Neuronal stem cell (in vitro differentiated cells): ENCODE measurements at regions not wholly inside any gene's neighbourhood (a gene's known extent, or its start where the extent isn't known, plus 50 kb on each side); places are given as distances from the start of the nearest gene placed in this dataset.

Experiments used
- DNase-seq: peaks from one replicate; pipeline ENCODE4 v3.0.0-alpha.2; 2013; ENCODE audit warnings: low spot score
- H2AFZ ChIP-seq: one replicate; pipeline ENCODE4 v1.6.1; 2013; ENCODE audit warnings: mild to moderate bottlenecking, low read length, inconsistent platforms
- H2AK5ac ChIP-seq: 2 replicates; pipeline ENCODE4 v1.6.1; 2013; ENCODE audit warnings: low read depth, mild to moderate bottlenecking, inconsistent platforms, low read length, moderate library complexity, mixed read lengths
- H2BK120ac ChIP-seq: 2 replicates; pipeline ENCODE4 v1.6.1; 2013; ENCODE audit warnings: low read depth, mild to moderate bottlenecking, inconsistent platforms, low read length, moderate library complexity, mixed read lengths
- H2BK12ac ChIP-seq: one replicate; pipeline ENCODE4 v1.6.1; 2013; ENCODE audit warnings: low read length, inconsistent platforms
- H2BK15ac ChIP-seq: 2 replicates; pipeline ENCODE4 v1.6.1; 2013; ENCODE audit warnings: mild to moderate bottlenecking, low read length, inconsistent platforms, mixed read lengths
- H2BK5ac ChIP-seq: one replicate; pipeline ENCODE4 v1.6.1; 2013; ENCODE audit warnings: inconsistent platforms, mild to moderate bottlenecking, low read length, moderate library complexity
- H3K14ac ChIP-seq: one replicate; pipeline ENCODE4 v1.6.1; 2013; ENCODE audit warnings: low read length, inconsistent platforms
- H3K18ac ChIP-seq: 2 replicates; pipeline ENCODE4 v1.6.1; 2013; ENCODE audit warnings: low read length, inconsistent platforms
- H3K23ac ChIP-seq: 2 replicates; pipeline ENCODE4 v1.6.1; 2013; ENCODE audit warnings: low read depth, mild to moderate bottlenecking, mixed read lengths, low read length, inconsistent platforms; ENCODE audit not compliant: poor library complexity
- H3K27ac ChIP-seq: replicated peaks from 3 replicates; pipeline ENCODE4 v1.5.1; 2013; ENCODE audit warnings: low read length, inconsistent platforms
- H3K27me3 ChIP-seq, 3 experiments: 2 replicates each; pipeline ENCODE4 v1.6.1; 2013; ENCODE audit warnings: low read length in 3 of 3, mild to moderate bottlenecking in 2 of 3, inconsistent platforms in 1 of 3, low read depth in 1 of 3, mixed read lengths in 1 of 3, moderate library complexity in 1 of 3; ENCODE audit not compliant: control insufficient read depth in 3 of 3, insufficient read depth in 3 of 3
- H3K36me3 ChIP-seq, 2 donors: replicated peaks in 1 of 2; 2 replicates each; pipeline ENCODE4 v1.6.1; 2013; ENCODE audit warnings: low read length in 2 of 2; ENCODE audit not compliant: control insufficient read depth in 2 of 2, insufficient read depth in 2 of 2
- H3K4ac ChIP-seq: 2 replicates; pipeline ENCODE4 v1.6.1; 2013; ENCODE audit warnings: inconsistent platforms, mild to moderate bottlenecking, low read length, moderate library complexity
- H3K4me1 ChIP-seq, 2 donors: 1 replicate in 1 of 2; 2 replicates in 1 of 2; pipeline ENCODE4 v1.6.1; 2013; ENCODE audit warnings: low read length in 2 of 2, low read depth in 1 of 2; ENCODE audit not compliant: control insufficient read depth in 2 of 2, insufficient read depth in 1 of 2
- H3K4me2 ChIP-seq: one replicate; pipeline ENCODE4 v1.6.1; 2013; ENCODE audit warnings: mild to moderate bottlenecking, low read length, inconsistent platforms; ENCODE audit not compliant: insufficient read depth, poor library complexity, severe bottlenecking
- H3K4me3 ChIP-seq, 2 donors: 2 replicates each; pipeline ENCODE4 v1.5.1; 2013; ENCODE audit warnings: low read length in 2 of 2, mild to moderate bottlenecking in 2 of 2, inconsistent platforms in 1 of 2, moderate library complexity in 1 of 2
- H3K79me1 ChIP-seq: one replicate; pipeline ENCODE4 v1.6.1; 2013; ENCODE audit warnings: low read depth, mild to moderate bottlenecking, inconsistent platforms, low read length, moderate library complexity
- H3K9ac ChIP-seq: one replicate; pipeline ENCODE4 v1.6.1; 2013; ENCODE audit warnings: mild to moderate bottlenecking, low read depth, low read length, inconsistent platforms; ENCODE audit not compliant: poor library complexity
- H3K9me3 ChIP-seq, 2 donors: replicated peaks in 1 of 2; 2 replicates each; pipeline versions ENCODE3 to v1.6.1; 2013; ENCODE audit warnings: low read length in 2 of 2, mild to moderate bottlenecking in 2 of 2, inconsistent platforms in 1 of 2, low read depth in 1 of 2, mixed read lengths in 1 of 2, moderate library complexity in 1 of 2; ENCODE audit not compliant: control insufficient read depth in 2 of 2, insufficient read depth in 1 of 2
- H4K8ac ChIP-seq: one replicate; pipeline ENCODE4 v1.6.1; 2013; ENCODE audit warnings: low read depth, mild to moderate bottlenecking, inconsistent platforms, low read length, moderate library complexity
- H4K91ac ChIP-seq: one replicate; pipeline ENCODE4 v1.6.1; 2013; ENCODE audit warnings: low read length, low read depth, mild to moderate bottlenecking, inconsistent platforms; ENCODE audit not compliant: poor library complexity
- WGBS, 2 donors: extraction: QIAGEN DNeasy Blood & Tissue Kit; methylation state at CpG; one replicate each; pipeline ENCODE4 v1.1.7; 2013; ENCODE audit warnings: missing lambda C conversion rate in 2 of 2, mixed read lengths in 1 of 2; ENCODE audit not compliant: insufficient read length in 2 of 2, insufficient replicate concordance in 1 of 2; ENCODE audit errors: extremely low coverage in 2 of 2; 5-methylcytosine and 5-hydroxymethylcytosine counted together

GRCh38 chr18:33959609-33960008 lies 265.1 kb downstream of the NOL4 start:
- Histone ChIP-seq H3K9me3 (no peaks in the 10 kb centered on the region), H3K36me3 (no peaks in the 10 kb centered on the region), H2BK15ac (no peak overlapping the region), H3K4me3 (no peak overlapping the region), H2AFZ (no peak overlapping the region), H3K23ac (no peak overlapping the region), H3K9ac (no peak overlapping the region), H2BK5ac (no peak overlapping the region), H3K18ac (no peak overlapping the region), H2AK5ac (no peak overlapping the region), H2BK12ac (no peak overlapping the region), H4K8ac (no peak overlapping the region), H3K4me1 (peaks cover 0 to 1% of the 10 kb centered on the region in 2 donors), H3K27ac (no peak overlapping the region), H3K4me2 (no peak overlapping the region), H3K27me3 (no peaks in the 10 kb centered on the region), H4K91ac (no peak overlapping the region), H2BK120ac (no peak overlapping the region), H3K79me1 (no peaks in the 10 kb centered on the region), H3K14ac (no peak overlapping the region), H3K4ac (no peak overlapping the region)
- WGBS, 2 donors, result no CpG with 5 or more reads among the region's 2 CpGs
- DNase-seq, result no peak

DNA sequence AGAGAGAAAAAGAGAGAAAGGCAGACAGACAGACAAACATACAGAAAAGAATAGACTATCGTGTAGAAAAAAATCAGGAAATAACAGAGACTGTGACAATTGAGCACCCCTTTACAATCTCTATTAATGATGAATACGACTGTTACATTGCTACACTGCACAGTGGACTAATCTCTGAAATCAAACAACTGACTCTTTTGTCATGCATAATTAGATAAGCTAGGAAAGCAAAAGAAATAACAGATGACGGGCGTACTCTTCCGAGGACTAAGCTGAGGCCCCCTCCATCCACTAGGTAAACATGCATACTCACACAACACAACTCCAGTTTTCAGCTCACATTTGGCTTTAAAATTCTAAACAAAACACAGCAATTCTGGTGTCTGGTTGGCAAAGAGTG lies 267.0 kb downstream of the NOL4 start:
- H2BK12ac ChIP-seq, result no peak overlapping the region
- H3K9me3 ChIP-seq, result no peaks in the 10 kb centered on the region
- no peak overlapping the region for H2BK120ac ChIP-seq
- H3K4me2 ChIP-seq, result no peak overlapping the region
- H3K4me1 ChIP-seq, result peaks cover 0 to 1% of the 10 kb centered on the region in 2 donors
- H3K4ac ChIP-seq, result no peak overlapping the region
- no peak overlapping the region for H3K23ac ChIP-seq
- no peaks in the 10 kb centered on the region for H3K79me1 ChIP-seq
- no peak overlapping the region for H3K18ac ChIP-seq
- no peaks in the 10 kb centered on the region for H3K36me3 ChIP-seq
- no peak for DNase-seq
- no peak overlapping the region for H4K8ac ChIP-seq
- H2BK15ac ChIP-seq, result no peak overlapping the region
- no peak overlapping the region for H3K14ac ChIP-seq
- no peak overlapping the region for H3K27ac ChIP-seq
- WGBS, 2 donors, result no CpG with 5 or more reads among the region's 5 CpGs
- H3K27me3 ChIP-seq, result no peaks in the 10 kb centered on the region
- no peak overlapping the region for H2BK5ac ChIP-seq
- H3K9ac ChIP-seq, result no peak overlapping the region
- peak overlapping the region; percentile 32 for H2AFZ ChIP-seq
- H4K91ac ChIP-seq, result no peak overlapping the region
- no peak overlapping the region for H2AK5ac ChIP-seq
- no peak overlapping the region for H3K4me3 ChIP-seq

DNA sequence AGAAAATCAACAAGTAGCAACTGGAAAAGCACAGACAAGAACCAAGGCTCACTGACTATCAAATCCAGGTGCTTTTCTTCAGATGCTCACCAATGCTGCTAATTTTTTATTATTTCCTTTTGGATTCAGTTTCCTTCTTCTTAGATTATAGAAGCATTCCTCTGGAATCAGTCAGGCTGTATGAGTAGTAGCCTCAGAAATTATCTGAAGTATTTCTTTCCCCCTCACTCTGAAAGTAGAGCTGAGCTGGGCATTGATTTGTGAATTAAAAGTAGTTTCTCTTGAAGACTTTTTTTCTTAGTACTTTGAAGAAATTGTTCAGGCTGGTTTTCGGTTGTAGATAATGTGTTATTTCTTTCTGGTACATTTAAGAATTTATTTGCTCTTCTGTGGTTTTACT lies 273.7 kb downstream of the NOL4 start:
- H2BK15ac ChIP-seq, result no peak overlapping the region
- no peak overlapping the region for H2AK5ac ChIP-seq
- H2BK12ac ChIP-seq, result no peak overlapping the region
- no peak overlapping the region for H2BK120ac ChIP-seq
- H3K27ac ChIP-seq, result no peak overlapping the region
- no peak overlapping the region for H4K8ac ChIP-seq
- H3K4me2 ChIP-seq, result no peak overlapping the region
- H4K91ac ChIP-seq, result no peak overlapping the region
- H3K9me3 ChIP-seq, result no peaks in the 10 kb centered on the region
- no peaks in the 10 kb centered on the region for H3K79me1 ChIP-seq
- no CpG with 5 or more reads among the region's 1 CpG for WGBS, 2 donors
- no peak overlapping the region for H3K14ac ChIP-seq
- no peak overlapping the region for H2BK5ac ChIP-seq
- no peaks in the 10 kb centered on the region for H3K27me3 ChIP-seq
- no peak overlapping the region for H3K4me3 ChIP-seq
- no peaks in the 10 kb centered on the region for H3K4me1 ChIP-seq
- no peak for DNase-seq
- no peak overlapping the region for H3K4ac ChIP-seq
- H2AFZ ChIP-seq, result no peak overlapping the region
- no peak overlapping the region for H3K9ac ChIP-seq
- no peaks in the 10 kb centered on the region for H3K36me3 ChIP-seq
- H3K23ac ChIP-seq, result no peak overlapping the region
- no peak overlapping the region for H3K18ac ChIP-seq

DNA sequence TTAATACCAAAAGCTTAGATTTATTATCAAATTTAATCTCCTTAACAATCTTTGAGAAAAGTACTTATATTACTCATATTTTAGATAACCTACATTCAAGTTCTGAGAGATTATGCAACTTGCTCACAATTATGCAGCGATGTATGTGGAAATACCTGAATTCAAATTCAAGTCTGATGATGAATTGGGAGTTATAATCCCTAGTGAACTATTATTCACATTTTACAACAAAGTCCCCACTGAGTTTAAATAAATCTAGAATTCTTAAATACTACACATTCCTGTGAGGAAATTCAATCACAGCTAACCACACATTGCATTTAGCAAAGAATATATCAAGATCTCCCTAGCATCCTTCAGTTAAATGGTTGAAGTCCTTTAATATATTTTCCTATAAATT lies 278.4 kb downstream of the NOL4 start:
- no peak overlapping the region for H3K14ac ChIP-seq
- H2AK5ac ChIP-seq, result no peak overlapping the region
- no peaks in the 10 kb centered on the region for H3K27me3 ChIP-seq
- H4K8ac ChIP-seq, result no peak overlapping the region
- no peak overlapping the region for H3K9ac ChIP-seq
- H3K4ac ChIP-seq, result no peak overlapping the region
- no peak overlapping the region for H2AFZ ChIP-seq
- H3K36me3 ChIP-seq, result no peaks in the 10 kb centered on the region
- H3K18ac ChIP-seq, result no peak overlapping the region
- no peak overlapping the region for H2BK5ac ChIP-seq
- H3K9me3 ChIP-seq, result no peaks in the 10 kb centered on the region
- no peak overlapping the region for H2BK15ac ChIP-seq
- no peak overlapping the region for H3K4me2 ChIP-seq
- no peak overlapping the region for H3K23ac ChIP-seq
- no peak for DNase-seq
- WGBS, 2 donors, result no CpG with 5 or more reads among the region's 1 CpG
- no peaks in the 10 kb centered on the region for H3K79me1 ChIP-seq
- H3K4me1 ChIP-seq, result no peaks in the 10 kb centered on the region
- no peak overlapping the region for H4K91ac ChIP-seq
- H3K27ac ChIP-seq, result no peak overlapping the region
- H3K4me3 ChIP-seq, result no peak overlapping the region
- H2BK12ac ChIP-seq, result no peak overlapping the region
- no peak overlapping the region for H2BK120ac ChIP-seq
